IPS DF 6.9 (cell line): ENCODE measurements at regions not wholly inside any gene's neighbourhood (a gene's known extent, or its start where the extent isn't known, plus 50 kb on each side); places are given as distances from the start of the nearest gene placed in this dataset.

ENCODE experiments used
- DNase-seq: peaks from one replicate; pipeline ENCODE4 v3.0.0-alpha.2; 2013; ENCODE audit warnings: low read depth, low spot score
- H3K27ac ChIP-seq: one replicate; pipeline ENCODE4 v1.5.1; 2013; ENCODE audit warnings: low read length, control low read depth
- H3K27me3 ChIP-seq: 2 replicates; pipeline ENCODE4 v1.6.1; 2013; ENCODE audit warnings: mild to moderate bottlenecking, low read length; ENCODE audit not compliant: control insufficient read depth, insufficient read depth
- H3K36me3 ChIP-seq: 2 replicates; pipeline ENCODE4 v1.6.1; 2013; ENCODE audit warnings: low read length; ENCODE audit not compliant: control insufficient read depth, insufficient read depth
- H3K4me1 ChIP-seq: 2 replicates; pipeline ENCODE4 v1.6.1; 2013; ENCODE audit warnings: low read length; ENCODE audit not compliant: control insufficient read depth, insufficient read depth
- H3K4me3 ChIP-seq: 2 replicates; pipeline ENCODE4 v1.5.1; 2013; ENCODE audit warnings: mild to moderate bottlenecking, low read length
- H3K9me3 ChIP-seq: 2 replicates; pipeline ENCODE4 v1.6.1; 2013; ENCODE audit warnings: low read length, inconsistent platforms; ENCODE audit not compliant: control insufficient read depth, insufficient read depth
- WGBS: extraction: QIAGEN DNeasy Blood & Tissue Kit; methylation state at CpG from one replicate; pipeline ENCODE4 v1.1.7; 2013; ENCODE audit warnings: mixed read lengths, missing lambda C conversion rate; ENCODE audit not compliant: insufficient read length, insufficient coverage; 5-methylcytosine and 5-hydroxymethylcytosine counted together

- no CpG with 5 or more reads among the region's 7 CpGs for WGBS
- H3K27ac ChIP-seq = no peak overlapping the region
- H3K27me3 ChIP-seq = no peaks in the 10 kb centered on the region
- no peak overlapping the region for H3K4me3 ChIP-seq
- no peaks in the 10 kb centered on the region for H3K9me3 ChIP-seq
- DNase-seq = no peak
- no peaks in the 10 kb centered on the region for H3K4me1 ChIP-seq
- no peaks in the 10 kb centered on the region for H3K36me3 ChIP-seq
Observed at GRCh38 chr13:43983373-43983772, 103.7 kb downstream of the LACC1 start.

GRCh38 chr13:43984292-43984691 is 104.6 kb downstream of the LACC1 start:
- Histone ChIP-seq H3K9me3 (no peaks in the 10 kb centered on the region), H3K36me3 (no peaks in the 10 kb centered on the region), H3K27me3 (no peaks in the 10 kb centered on the region), H3K4me3 (no peak overlapping the region), H3K4me1 (no peaks in the 10 kb centered on the region), H3K27ac (no peak overlapping the region)
- no CpG with 5 or more reads among the region's 2 CpGs for WGBS
- DNase-seq = no peak

- H3K27me3 ChIP-seq = no peaks in the 10 kb centered on the region
- no CpG with 5 or more reads among the region's 5 CpGs for WGBS
- no peaks in the 10 kb centered on the region for H3K9me3 ChIP-seq
- H3K27ac ChIP-seq = no peak overlapping the region
- no peak overlapping the region for H3K4me3 ChIP-seq
- no peak for DNase-seq
- no peaks in the 10 kb centered on the region for H3K36me3 ChIP-seq
- no peaks in the 10 kb centered on the region for H3K4me1 ChIP-seq
Observed at GRCh38 chr13:43985422-43986072, 105.8 kb downstream of the LACC1 start.

- no peaks in the 10 kb centered on the region for H3K27me3 ChIP-seq
- H3K4me1 ChIP-seq = no peaks in the 10 kb centered on the region
- no peaks in the 10 kb centered on the region for H3K9me3 ChIP-seq
- no peaks in the 10 kb centered on the region for H3K36me3 ChIP-seq
- no CpG with 5 or more reads among the region's 3 CpGs for WGBS
- H3K27ac ChIP-seq = no peak overlapping the region
- DNase-seq = no peak
- no peak overlapping the region for H3K4me3 ChIP-seq
Observed at GRCh38 chr13:43986421-43986981, 106.8 kb downstream of the LACC1 start.

- no peak for DNase-seq
- no peaks in the 10 kb centered on the region for H3K36me3 ChIP-seq
- H3K9me3 ChIP-seq = no peaks in the 10 kb centered on the region
- no peak overlapping the region for H3K4me3 ChIP-seq
- H3K27ac ChIP-seq = no peak overlapping the region
- WGBS = no CpG with 5 or more reads among the region's 1 CpG
- H3K27me3 ChIP-seq = no peaks in the 10 kb centered on the region
- H3K4me1 ChIP-seq = peaks cover 2% of the 10 kb centered on the region; the same call in 1 of the 2 replicates
Observed at GRCh38 chr13:43988302-43988701, 108.6 kb downstream of the LACC1 start.

GRCh38 chr13:43990021-43990420 is 110.3 kb downstream of the LACC1 start:
- Histone ChIP-seq H3K27ac (no peak overlapping the region), H3K4me1 (peaks cover 2% of the 10 kb centered on the region; the same call in 1 of the 2 replicates), H3K36me3 (no peaks in the 10 kb centered on the region), H3K4me3 (no peak overlapping the region), H3K27me3 (no peaks in the 10 kb centered on the region; the same call in 1 of the 2 replicates), H3K9me3 (no peaks in the 10 kb centered on the region)
- no peak for DNase-seq
- WGBS = no CpG with 5 or more reads among the region's 5 CpGs

- Histone ChIP-seq H3K27ac (no peak overlapping the region), H3K9me3 (no peaks in the 10 kb centered on the region), H3K27me3 (no peaks in the 10 kb centered on the region; the same call in 1 of the 2 replicates), H3K4me1 (peaks cover 2% of the 10 kb centered on the region; the same call in 1 of the 2 replicates), H3K4me3 (no peak overlapping the region), H3K36me3 (no peaks in the 10 kb centered on the region)
- WGBS = no CpG with 5 or more reads among the region's 3 CpGs
- DNase-seq = no peak
Observed at GRCh38 chr13:43990829-43991228, 111.1 kb downstream of the LACC1 start.

GRCh38 chr13:43991773-43992201 is 112.1 kb downstream of the LACC1 start:
- WGBS = no CpG with 5 or more reads among the region's 4 CpGs
- H3K36me3 ChIP-seq = no peaks in the 10 kb centered on the region
- no peak overlapping the region for H3K4me3 ChIP-seq
- H3K27ac ChIP-seq = no peak overlapping the region
- no peaks in the 10 kb centered on the region; the same call in 1 of the 2 replicates for H3K27me3 ChIP-seq
- DNase-seq = no peak
- H3K4me1 ChIP-seq = peaks cover 2% of the 10 kb centered on the region; the same call in 1 of the 2 replicates
- no peaks in the 10 kb centered on the region for H3K9me3 ChIP-seq

- no peak overlapping the region for H3K27ac ChIP-seq
- H3K9me3 ChIP-seq = no peaks in the 10 kb centered on the region
- peaks cover 2% of the 10 kb centered on the region; the same call in 1 of the 2 replicates for H3K4me1 ChIP-seq
- H3K36me3 ChIP-seq = no peaks in the 10 kb centered on the region
- no peak overlapping the region for H3K4me3 ChIP-seq
- no peaks in the 10 kb centered on the region; the same call in 1 of the 2 replicates for H3K27me3 ChIP-seq
- no peak for DNase-seq
- no CpG with 5 or more reads among the region's 1 CpG for WGBS
Observed at GRCh38 chr13:43992211-43992610, 112.5 kb downstream of the LACC1 start.

- Histone ChIP-seq H3K9me3 (no peaks in the 10 kb centered on the region), H3K27ac (no peak overlapping the region), H3K4me1 (peaks cover 2% of the 10 kb centered on the region; the same call in 1 of the 2 replicates), H3K27me3 (no peaks in the 10 kb centered on the region; the same call in 1 of the 2 replicates), H3K4me3 (no peak overlapping the region), H3K36me3 (no peaks in the 10 kb centered on the region)
- no CpG with 5 or more reads among the region's 7 CpGs for WGBS
- DNase-seq = no peak
Observed at GRCh38 chr13:43994999-43995859, 115.5 kb downstream of the LACC1 start.
